GM23248 (cell line): ENCODE measurements at regions not wholly inside any gene's neighbourhood (a gene's known extent, or its start where the extent isn't known, plus 50 kb on each side); places are given as distances from the start of the nearest gene placed in this dataset.
"Not testable (repeated sequence)": the region's sequence is repeated elsewhere in the genome, so short reads cannot be mapped to it uniquely, and the experiment has no call there.

Experiments used
- DNase-seq: peaks from one replicate; pipeline ENCODE4 v3.0.0-alpha.2; 2015
- H2AFZ ChIP-seq: fragments of 200-600 bp; sonication (generic); 2 replicates; pipeline ENCODE4 v1.6.1; 2016; ENCODE audit warnings: antibody characterized with exemption
- H3F3A ChIP-seq: fragments of 200-600 bp; sonication (generic); 2 replicates; pipeline ENCODE4 v1.6.1; 2016; ENCODE audit warnings: mild to moderate bottlenecking, antibody characterized with exemption, mixed run types; ENCODE audit not compliant: insufficient read depth
- H3K27ac ChIP-seq: fragments of 200-600 bp; sonication (generic); 2 replicates; pipeline ENCODE4 v1.5.1; 2016; ENCODE audit warnings: mild to moderate bottlenecking
- H3K27me3 ChIP-seq: fragments of 200-600 bp; sonication (generic); replicated peaks from 2 replicates; pipeline ENCODE4 v1.6.1; 2016; ENCODE audit warnings: mild to moderate bottlenecking; ENCODE audit not compliant: insufficient read depth
- H3K36me3 ChIP-seq: fragments of 200-600 bp; sonication (generic); 2 replicates; pipeline ENCODE4 v1.6.1; 2016; ENCODE audit warnings: low read depth, mild to moderate bottlenecking
- H3K4me1 ChIP-seq: fragments of 200-600 bp; sonication (generic); 2 replicates; pipeline ENCODE4 v1.6.1; 2016; ENCODE audit warnings: mild to moderate bottlenecking; ENCODE audit not compliant: insufficient read depth
- H3K4me2 ChIP-seq: fragments of 200-600 bp; sonication (generic); one replicate; pipeline ENCODE4 v1.6.1; 2016; ENCODE audit warnings: mild to moderate bottlenecking; ENCODE audit not compliant: unreplicated experiment
- H3K4me3 ChIP-seq: fragments of 200-600 bp; sonication (generic); 2 replicates; pipeline ENCODE4 v1.5.1; 2016; ENCODE audit warnings: mild to moderate bottlenecking
- H3K79me2 ChIP-seq: fragments of 200-600 bp; sonication (generic); 2 replicates; pipeline ENCODE4 v1.6.1; 2016; ENCODE audit warnings: mild to moderate bottlenecking; ENCODE audit not compliant: insufficient read depth
- H3K9ac ChIP-seq: fragments of 200-600 bp; sonication (generic); 2 replicates; pipeline ENCODE4 v1.6.1; 2016; ENCODE audit warnings: mild to moderate bottlenecking
- H3K9me2 ChIP-seq: fragments of 200-600 bp; sonication (generic); 2 replicates; pipeline ENCODE4 v1.6.1; 2016; ENCODE audit warnings: mixed run types, mild to moderate bottlenecking, moderate library complexity; ENCODE audit not compliant: insufficient read depth
- H3K9me3 ChIP-seq: fragments of 200-600 bp; sonication (generic); one replicate; pipeline ENCODE4 v1.6.1; 2017; ENCODE audit warnings: low read depth
- H4K20me1 ChIP-seq: fragments of 200-600 bp; sonication (generic); 2 replicates; pipeline ENCODE4 v1.6.0; 2016; ENCODE audit not compliant: insufficient read depth
- EZH2 ChIP-seq: fragments of 200-600 bp; sonication (generic); IDR thresholded peaks from 2 replicates; pipeline ENCODE4 v1.6.1; 2018; ENCODE audit warnings: antibody characterized with exemption, mild to moderate bottlenecking; ENCODE audit not compliant: insufficient read depth, poor library complexity, severe bottlenecking
- EZH2phosphoT487 ChIP-seq: fragments of 200-600 bp; sonication (generic); IDR thresholded peaks from 2 replicates; pipeline ENCODE4 v1.6.1; 2018; ENCODE audit warnings: antibody characterized with exemption, moderate library complexity, mild to moderate bottlenecking, low read depth; ENCODE audit not compliant: insufficient read depth
- WGBS, 2 experiments: methylation state at CpG; one replicate each; pipeline ENCODE4 v1.1.6; 2015 to 2017; ENCODE audit warnings: low lambda C conversion rate in 2 of 2, low coverage in 1 of 2; ENCODE audit errors: missing lambda C conversion rate in 2 of 2; 5-methylcytosine and 5-hydroxymethylcytosine counted together
- in situ Hi-C: fragments of 300-500 bp; cut with MboI; formaldehyde crosslinking; loops from 2 replicates; pipeline ENCODE4 v1.15.0; 2020

DNA sequence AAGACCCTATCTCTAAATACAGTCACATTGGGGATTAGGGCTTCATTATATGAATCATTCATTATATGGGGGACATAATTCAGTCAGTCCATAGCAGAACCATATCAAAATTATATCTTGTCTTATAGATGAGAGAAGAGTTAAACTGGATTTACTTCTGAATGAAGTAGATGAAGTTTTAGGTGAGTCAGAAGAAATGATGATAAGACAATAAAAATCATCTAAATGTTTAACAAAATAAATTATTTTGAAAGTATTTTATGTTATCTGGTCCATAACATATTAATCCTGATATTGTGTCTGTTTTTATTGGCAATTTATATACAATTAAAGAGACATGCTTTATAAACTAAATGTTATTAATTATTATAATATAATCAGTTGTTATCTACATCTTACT is 76.9 kb upstream of the EFCAB3 start:
- H3K4me3 ChIP-seq, result no peak overlapping the region
- no peak overlapping the region for H3K4me2 ChIP-seq
- H2AFZ ChIP-seq, result no peak overlapping the region
- H3K9me3 ChIP-seq, result no peaks in the 10 kb centered on the region
- H3K27ac ChIP-seq, result no peak overlapping the region
- no peak overlapping the region for H3K9ac ChIP-seq
- H3K9me2 ChIP-seq, result no peaks in the 10 kb centered on the region
- no peak for DNase-seq
- no peaks in the 10 kb centered on the region for H3K79me2 ChIP-seq
- H4K20me1 ChIP-seq, result no peaks in the 10 kb centered on the region
- no peaks in the 10 kb centered on the region for H3F3A ChIP-seq
- H3K27me3 ChIP-seq, result 0 out of 2 replicates have a peak, but pooled peaks cover 4% of the 10 kb centered on the region
- H3K4me1 ChIP-seq, result no peaks in the 10 kb centered on the region
- H3K36me3 ChIP-seq, result no peaks in the 10 kb centered on the region
- in situ Hi-C loops, result no loop called here
- TF ChIP-seq EZH2phosphoT487 (no peak), EZH2 (no peak)

DNA sequence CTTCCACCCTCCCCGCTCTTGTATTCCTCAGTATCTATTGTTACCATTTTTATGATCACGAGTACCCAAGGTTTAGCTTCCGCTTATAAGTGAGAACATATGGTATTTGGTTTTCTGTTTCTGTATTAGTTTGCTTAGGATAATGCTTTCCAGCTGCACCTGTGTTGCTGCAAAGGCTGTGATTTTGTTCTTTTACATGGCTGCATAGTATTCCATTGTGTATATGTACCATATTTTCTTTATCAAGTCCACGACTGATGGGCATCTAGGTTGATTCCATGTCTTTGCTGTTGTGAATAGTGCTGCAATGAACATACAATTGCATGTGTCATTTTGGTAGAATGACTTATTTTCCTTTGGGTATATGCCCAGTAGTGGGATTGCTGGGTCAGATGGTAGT is 79.7 kb upstream of the EFCAB3 start:
- H3K4me1 ChIP-seq, result no peaks in the 10 kb centered on the region
- no peak overlapping the region for H3K27ac ChIP-seq

GRCh38 chr17:62275290-62275689 is 105.1 kb upstream of the EFCAB3 start:
- H4K20me1 ChIP-seq, H3K27ac ChIP-seq, H3K79me2 ChIP-seq, H3K4me3 ChIP-seq, H3K9me2 ChIP-seq, H2AFZ ChIP-seq, H3K36me3 ChIP-seq, H3K9me3 ChIP-seq, H3K27me3 ChIP-seq, H3K9ac ChIP-seq, DNase-seq, in situ Hi-C loops, H3K4me1 ChIP-seq, H3F3A ChIP-seq, H3K4me2 ChIP-seq: not testable (repeated sequence)
- WGBS, 2 experiments, result 78 to 84% methylated on average over 8 to 11 of the region's 14 CpGs

More for the DNA sequence above, 79.7 kb upstream of the EFCAB3 start:
- Histone ChIP-seq H3F3A (no peaks in the 10 kb centered on the region), H3K27me3 (0 out of 2 replicates have a peak, but pooled peaks cover 4% of the 10 kb centered on the region), H3K79me2 (no peaks in the 10 kb centered on the region), H3K36me3 (no peaks in the 10 kb centered on the region), H3K9me2 (no peaks in the 10 kb centered on the region), H3K4me3 (no peak overlapping the region), H3K9ac (no peak overlapping the region), H2AFZ (no peak overlapping the region), H3K4me2 (no peak overlapping the region), H3K9me3 (no peaks in the 10 kb centered on the region), H4K20me1 (no peaks in the 10 kb centered on the region)
- WGBS, 2 experiments, result 14 to 16% methylated on average over 4 of the region's 4 CpGs
- in situ Hi-C loops, result no loop called here
- no peak for TF ChIP-seq EZH2phosphoT487
- TF ChIP-seq EZH2, result no peak
- DNase-seq, result no peak

DNA sequence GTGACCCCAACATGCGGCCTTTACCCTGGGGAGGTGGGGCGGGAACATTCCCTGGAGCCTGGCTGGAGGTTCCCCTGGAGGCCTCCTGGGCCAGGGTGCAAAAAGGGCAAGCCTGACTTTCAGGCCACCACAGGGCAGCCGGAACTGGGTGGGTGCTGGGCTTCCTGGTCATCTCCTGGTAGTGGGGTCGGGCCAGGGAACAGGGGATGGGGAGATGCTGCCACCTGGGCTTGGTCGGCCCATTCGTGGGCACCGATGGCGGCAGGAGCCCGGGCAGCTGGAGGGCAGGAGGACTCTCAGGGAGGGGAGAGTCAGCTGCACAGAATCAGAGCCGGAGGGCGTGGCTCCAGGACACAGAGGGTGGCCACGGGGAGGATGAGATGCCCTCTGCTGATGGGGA is 112.0 kb upstream of the EFCAB3 start:
- WGBS, 2 experiments, result 53 to 73% methylated on average over 3 to 12 of the region's 12 CpGs
- H3K27ac ChIP-seq, H3K4me2 ChIP-seq, in situ Hi-C loops, H3K27me3 ChIP-seq, H3F3A ChIP-seq, H3K36me3 ChIP-seq, H3K4me1 ChIP-seq, DNase-seq, H3K9me2 ChIP-seq, H4K20me1 ChIP-seq, H3K9ac ChIP-seq, H3K4me3 ChIP-seq, H2AFZ ChIP-seq, H3K79me2 ChIP-seq, H3K9me3 ChIP-seq: not testable (repeated sequence)

DNA sequence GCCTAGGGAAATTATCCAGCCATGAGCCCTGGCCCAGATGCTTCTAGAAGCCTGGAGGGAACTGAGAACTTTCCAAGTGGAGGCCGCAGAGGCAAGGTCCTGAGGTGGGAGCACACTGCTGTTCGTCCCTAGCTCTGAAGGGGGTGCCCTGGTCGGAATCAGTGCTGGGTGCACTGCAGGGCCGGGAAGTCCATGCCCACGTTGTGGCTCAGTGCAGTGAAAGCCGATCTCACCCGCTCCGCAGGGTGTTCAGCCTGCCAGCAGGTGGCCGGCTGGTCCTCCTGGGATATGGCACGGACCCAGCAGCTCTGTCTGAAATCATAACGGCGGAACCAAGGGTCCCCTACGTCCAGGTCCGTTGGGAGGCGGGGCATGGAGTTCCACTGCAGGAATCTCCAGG is 115.4 kb upstream of the EFCAB3 start:
- DNase-seq, H3K9me2 ChIP-seq, H3K4me3 ChIP-seq, H3K9me3 ChIP-seq, H3K4me1 ChIP-seq, H3F3A ChIP-seq, H3K79me2 ChIP-seq, in situ Hi-C loops, H4K20me1 ChIP-seq, H3K27ac ChIP-seq, H2AFZ ChIP-seq, H3K4me2 ChIP-seq, H3K9ac ChIP-seq, H3K27me3 ChIP-seq, H3K36me3 ChIP-seq: not testable (repeated sequence)
- WGBS, 2 experiments, result no CpG with 5 or more reads among the region's 15 CpGs

- H3K27ac ChIP-seq, H2AFZ ChIP-seq, H3F3A ChIP-seq, H3K4me3 ChIP-seq, H3K36me3 ChIP-seq, DNase-seq, H3K9me2 ChIP-seq, H3K27me3 ChIP-seq, H3K4me1 ChIP-seq, H3K9me3 ChIP-seq, in situ Hi-C loops, H3K4me2 ChIP-seq, H4K20me1 ChIP-seq, H3K79me2 ChIP-seq, H3K9ac ChIP-seq: not testable (repeated sequence)
- WGBS, 2 experiments, result 35 to 43% methylated on average over 6 of the region's 6 CpGs
These were observed 124.6 kb upstream of the EFCAB3 start for GRCh38 chr17:62255791-62256190.

DNA sequence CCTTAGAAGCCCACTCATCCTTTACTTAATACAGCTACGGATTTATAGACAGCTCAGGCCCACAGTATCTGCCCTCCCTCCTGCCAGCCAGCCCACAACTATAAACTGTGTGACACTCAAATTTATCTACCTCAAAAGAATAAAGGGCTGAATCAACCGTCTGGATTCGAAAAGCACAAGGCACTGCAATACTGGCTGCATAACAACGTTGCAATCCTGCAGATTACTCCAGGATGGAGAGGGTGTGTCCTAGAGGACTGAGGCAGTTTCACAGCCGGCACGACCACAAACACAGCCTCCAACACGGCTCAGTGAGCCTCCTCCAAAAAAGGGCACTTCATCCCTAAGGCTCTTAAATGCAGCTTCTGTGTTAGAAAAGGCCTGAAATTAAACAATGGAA is 138.3 kb upstream of the EFCAB3 start:
- H3K27ac ChIP-seq, H3K4me3 ChIP-seq, H3K79me2 ChIP-seq, H4K20me1 ChIP-seq, H3K9me2 ChIP-seq, H2AFZ ChIP-seq, H3K4me2 ChIP-seq, H3K4me1 ChIP-seq, H3K9me3 ChIP-seq, H3F3A ChIP-seq, H3K9ac ChIP-seq, H3K36me3 ChIP-seq, in situ Hi-C loops: not testable (repeated sequence)
- peak; percentile 1 for DNase-seq
- WGBS, 2 experiments, result 4 to 5% methylated on average over 7 of the region's 7 CpGs
- peaks cover 20% of the 10 kb centered on the region for H3K27me3 ChIP-seq

GRCh38 chr17:62239569-62239968 is 140.8 kb upstream of the EFCAB3 start:
- H3K27me3 ChIP-seq, result peaks cover 20% of the 10 kb centered on the region
- H3K27ac ChIP-seq, DNase-seq, H3K4me1 ChIP-seq, H3F3A ChIP-seq, H3K79me2 ChIP-seq, H2AFZ ChIP-seq, H3K4me2 ChIP-seq, H3K4me3 ChIP-seq, H3K9me3 ChIP-seq, H3K36me3 ChIP-seq, H4K20me1 ChIP-seq, H3K9ac ChIP-seq, in situ Hi-C loops, H3K9me2 ChIP-seq: not testable (repeated sequence)
- 46 to 49% methylated on average over 3 of the region's 3 CpGs for WGBS, 2 experiments
